HUES64 (cell line): ENCODE measurements at regions not wholly inside any gene's neighbourhood (a gene's known extent, or its start where the extent isn't known, plus 50 kb on each side); places are given as distances from the start of the nearest gene placed in this dataset.
"Not testable (repeated sequence)": the region's sequence is repeated elsewhere in the genome, so short reads cannot be mapped to it uniquely, and the experiment has no call there.

ENCODE experiments used
- H3K27ac ChIP-seq: 2 replicates; pipeline ENCODE4 v1.7.0; 2013; ENCODE audit warnings: low read depth, low read length, inconsistent platforms
- H3K27me3 ChIP-seq: 2 replicates; pipeline ENCODE4 v1.6.1; 2013; ENCODE audit warnings: mild to moderate bottlenecking, low read length; ENCODE audit not compliant: insufficient read depth
- H3K36me3 ChIP-seq: 2 replicates; pipeline ENCODE4 v1.6.1; 2013; ENCODE audit warnings: mild to moderate bottlenecking, low read length; ENCODE audit not compliant: insufficient read depth
- H3K4me1 ChIP-seq: 2 replicates; pipeline ENCODE4 v1.6.1; 2013; ENCODE audit warnings: mild to moderate bottlenecking, low read length, moderate library complexity; ENCODE audit not compliant: insufficient read depth
- H3K4me3 ChIP-seq: 2 replicates; pipeline ENCODE4 v1.5.1; 2013; ENCODE audit warnings: mild to moderate bottlenecking, low read length, moderate library complexity
- H3K9ac ChIP-seq: 2 replicates; pipeline ENCODE4 v1.6.1; 2013; ENCODE audit warnings: mild to moderate bottlenecking, low read depth, low read length
- H3K9me3 ChIP-seq: 2 replicates; pipeline ENCODE4 v1.6.1; 2013; ENCODE audit warnings: low read depth, low read length; ENCODE audit not compliant: insufficient read depth
- WGBS: fragments of 150-250, 120-280 bp; methylation state at CpG from one replicate; pipeline ENCODE4 v1.1.7; 2013; ENCODE audit warnings: missing lambda C conversion rate; 5-methylcytosine and 5-hydroxymethylcytosine counted together

- Histone ChIP-seq H3K9ac (no peak overlapping the region), H3K27me3 (no peaks in the 10 kb centered on the region), H3K36me3 (no peaks in the 10 kb centered on the region), H3K4me3 (no peak overlapping the region), H3K27ac (no peak overlapping the region), H3K4me1 (no peaks in the 10 kb centered on the region), H3K9me3 (no peaks in the 10 kb centered on the region)
- no CpG with 5 or more reads among the region's 1 CpG for WGBS
Observed at GRCh38 chr6:103113416-103113815, 1719.9 kb downstream of the GRIK2 start.

- Histone ChIP-seq H3K27me3 (no peaks in the 10 kb centered on the region), H3K9ac (no peak overlapping the region), H3K36me3 (no peaks in the 10 kb centered on the region), H3K4me3 (no peak overlapping the region), H3K9me3 (no peaks in the 10 kb centered on the region), H3K27ac (no peak overlapping the region), H3K4me1 (peaks cover 7% of the 10 kb centered on the region; the same call in 1 of the 2 replicates)
Observed at GRCh38 chr6:103107985-103108384, 1714.5 kb downstream of the GRIK2 start.

GRCh38 chr6:103105686-103106085, 1712.2 kb downstream of the GRIK2 start:
- no peaks in the 10 kb centered on the region for H3K27me3 ChIP-seq
- H3K36me3 ChIP-seq, result no peaks in the 10 kb centered on the region
- no peak overlapping the region for H3K27ac ChIP-seq
- H3K9ac ChIP-seq, result no peak overlapping the region
- no peaks in the 10 kb centered on the region for H3K9me3 ChIP-seq
- no peak overlapping the region for H3K4me3 ChIP-seq
- 61% methylated on average over 2 of the region's 2 CpGs for WGBS
- H3K4me1 ChIP-seq, result peaks cover 7% of the 10 kb centered on the region; the same call in 1 of the 2 replicates

GRCh38 chr6:103101267-103101666, 1707.8 kb downstream of the GRIK2 start:
- Histone ChIP-seq H3K4me3 (no peak overlapping the region), H3K4me1 (peaks cover 7% of the 10 kb centered on the region; the same call in 1 of the 2 replicates), H3K27ac (no peak overlapping the region), H3K9me3 (no peaks in the 10 kb centered on the region), H3K9ac (no peak overlapping the region), H3K27me3 (no peaks in the 10 kb centered on the region), H3K36me3 (no peaks in the 10 kb centered on the region)
- no CpG with 5 or more reads among the region's 1 CpG for WGBS

- not testable (repeated sequence) for H3K4me3 ChIP-seq, H3K27me3 ChIP-seq, H3K9ac ChIP-seq, H3K36me3 ChIP-seq, H3K9me3 ChIP-seq, H3K4me1 ChIP-seq, H3K27ac ChIP-seq
- 95% methylated on average over 4 of the region's 4 CpGs for WGBS
Observed at GRCh38 chr6:103092414-103092813, 1698.9 kb downstream of the GRIK2 start.

GRCh38 chr6:103085801-103086200, 1692.3 kb downstream of the GRIK2 start:
- Histone ChIP-seq H3K27ac (no peak overlapping the region), H3K9ac (no peak overlapping the region), H3K4me3 (no peak overlapping the region), H3K27me3 (no peaks in the 10 kb centered on the region), H3K36me3 (no peaks in the 10 kb centered on the region), H3K4me1 (no peaks in the 10 kb centered on the region), H3K9me3 (no peaks in the 10 kb centered on the region)

GRCh38 chr6:103081876-103082630, 1688.5 kb downstream of the GRIK2 start:
- H3K27me3 ChIP-seq, result no peaks in the 10 kb centered on the region
- no peak overlapping the region for H3K9ac ChIP-seq
- no peaks in the 10 kb centered on the region for H3K9me3 ChIP-seq
- H3K4me3 ChIP-seq, result no peak overlapping the region
- H3K27ac ChIP-seq, result no peak overlapping the region
- H3K36me3 ChIP-seq, result no peaks in the 10 kb centered on the region
- 95% methylated on average over 6 of the region's 6 CpGs for WGBS
- H3K4me1 ChIP-seq, result no peaks in the 10 kb centered on the region

- no peak overlapping the region for H3K27ac ChIP-seq
- 100% methylated on average over 1 of the region's 1 CpG for WGBS
- H3K4me3 ChIP-seq, result no peak overlapping the region
- no peaks in the 10 kb centered on the region for H3K36me3 ChIP-seq
- no peak overlapping the region for H3K9ac ChIP-seq
- H3K9me3 ChIP-seq, result no peaks in the 10 kb centered on the region
- H3K27me3 ChIP-seq, result no peaks in the 10 kb centered on the region
- H3K4me1 ChIP-seq, result no peaks in the 10 kb centered on the region
Observed at GRCh38 chr6:103081126-103081525, 1687.6 kb downstream of the GRIK2 start.

- no peaks in the 10 kb centered on the region for H3K9me3 ChIP-seq
- H3K27me3 ChIP-seq, result no peaks in the 10 kb centered on the region
- no peak overlapping the region for H3K27ac ChIP-seq
- H3K4me1 ChIP-seq, result no peaks in the 10 kb centered on the region
- H3K9ac ChIP-seq, result no peak overlapping the region
- WGBS, result 96% methylated on average over 3 of the region's 3 CpGs
- no peak overlapping the region for H3K4me3 ChIP-seq
- no peaks in the 10 kb centered on the region for H3K36me3 ChIP-seq
Observed at GRCh38 chr6:103080497-103080896, 1687.0 kb downstream of the GRIK2 start.

GRCh38 chr6:103079867-103080266, 1686.4 kb downstream of the GRIK2 start:
- no CpG with 5 or more reads among the region's 1 CpG for WGBS
- H3K9ac ChIP-seq, result no peak overlapping the region

GRCh38 chr6:103062136-103062535, 1668.6 kb downstream of the GRIK2 start:
- H3K9ac ChIP-seq, result no peak overlapping the region
- WGBS, result 93% methylated on average over 1 of the region's 1 CpG
- H3K4me3 ChIP-seq, result no peak overlapping the region
- H3K9me3 ChIP-seq, result peaks cover 8% of the 10 kb centered on the region
- H3K27ac ChIP-seq, result no peak overlapping the region
- H3K4me1 ChIP-seq, result no peaks in the 10 kb centered on the region
- H3K27me3 ChIP-seq, result no peaks in the 10 kb centered on the region
- H3K36me3 ChIP-seq, result no peaks in the 10 kb centered on the region

More at GRCh38 chr6:103079867-103080266, 1686.4 kb downstream of the GRIK2 start:
- Histone ChIP-seq H3K9me3 (no peaks in the 10 kb centered on the region), H3K4me1 (no peaks in the 10 kb centered on the region), H3K27me3 (no peaks in the 10 kb centered on the region), H3K36me3 (no peaks in the 10 kb centered on the region), H3K4me3 (no peak overlapping the region), H3K27ac (no peak overlapping the region)

- peaks cover 5% of the 10 kb centered on the region for H3K9me3 ChIP-seq
Observed at GRCh38 chr6:103047567-103047966, 1654.1 kb downstream of the GRIK2 start.

More at GRCh38 chr6:103047567-103047966, 1654.1 kb downstream of the GRIK2 start:
- no peak overlapping the region for H3K9ac ChIP-seq
- H3K27ac ChIP-seq, result no peak overlapping the region
- no peaks in the 10 kb centered on the region for H3K36me3 ChIP-seq
- no peaks in the 10 kb centered on the region for H3K27me3 ChIP-seq
- H3K4me3 ChIP-seq, result no peak overlapping the region
- H3K4me1 ChIP-seq, result 0 out of 2 replicates have a peak, but pooled peaks cover 6% of the 10 kb centered on the region
